ACHN (cell line): ENCODE measurements at regions not wholly inside any gene's neighbourhood (a gene's known extent, or its start where the extent isn't known, plus 50 kb on each side); places are given as distances from the start of the nearest gene placed in this dataset.

Source experiments
- DNase-seq: peaks from one replicate; pipeline ENCODE4 v3.0.0-alpha.2; 2015
- in situ Hi-C: cut with HindIII; loops from 2 replicates; pipeline ENCODE4 v1.10.0; 2017; ENCODE audit warnings: low sequenced_read_pairs, low pct_ligation_motif_present, low pct_unique_long_range_greater_than_20kb

GRCh38 chrX:84611843-84612636, 109.8 kb upstream of the HDX start:
- in situ Hi-C loops = no loop called here
- DNase-seq = no peak

GRCh38 chrX:84634201-84634782, 132.0 kb upstream of the HDX start:
- no peak for DNase-seq
- in situ Hi-C loops = no loop called here

GRCh38 chrX:84666086-84666485, 163.8 kb upstream of the HDX start:
- in situ Hi-C loops = no loop called here
- no peak for DNase-seq

DNA sequence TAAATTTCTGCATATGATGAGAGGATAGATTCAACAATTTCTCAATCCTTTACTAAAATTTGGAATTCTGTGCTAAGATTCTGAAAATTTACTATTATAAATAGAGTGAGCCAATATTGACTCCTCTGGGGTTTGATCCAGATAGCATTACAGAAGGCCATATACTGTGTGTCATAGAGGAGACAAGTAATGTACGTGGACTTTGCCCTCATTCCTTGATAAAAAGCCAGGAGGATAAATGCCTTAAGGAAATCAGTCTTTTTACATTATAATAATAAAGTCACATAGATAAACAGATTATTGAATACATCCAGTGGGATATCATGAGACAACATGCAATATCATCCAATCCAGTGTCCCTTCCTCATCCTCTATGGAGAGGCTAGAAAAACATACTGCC, 188.0 kb upstream of the HDX start:
- in situ Hi-C loops = no loop called here
- DNase-seq = no peak

GRCh38 chrX:84709987-84710386, 207.7 kb upstream of the HDX start:
- no peak for DNase-seq
- in situ Hi-C loops = no loop called here

- in situ Hi-C loops = no loop called here
- no peak for DNase-seq
Observed at GRCh38 chrX:84710611-84711010, 208.4 kb upstream of the HDX start.

DNA sequence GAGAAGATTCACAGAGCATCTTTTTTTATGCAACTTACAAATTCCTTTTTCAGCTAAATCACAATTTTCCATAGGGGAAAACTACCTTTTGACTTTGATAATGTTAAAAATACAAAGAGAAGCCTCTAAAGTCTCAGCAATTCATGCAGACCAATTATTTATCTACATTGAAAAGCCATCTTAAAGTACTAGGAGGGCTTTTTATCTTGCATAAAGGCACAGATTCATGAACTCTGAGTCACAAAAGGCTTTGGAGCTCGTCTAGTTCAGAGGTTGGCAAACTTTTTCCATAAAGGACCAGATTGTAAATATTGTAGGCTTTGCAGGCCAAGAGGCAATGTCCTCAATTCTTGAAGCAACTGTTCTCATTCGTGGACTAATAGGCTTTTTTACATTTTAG, 210.4 kb upstream of the HDX start:
- in situ Hi-C loops = no loop called here
- no peak for DNase-seq

- DNase-seq = no peak
- in situ Hi-C loops = no loop called here
Observed at GRCh38 chrX:84715315-84715714, 213.1 kb upstream of the HDX start.

GRCh38 chrX:84717343-84717742, 215.1 kb upstream of the HDX start:
- in situ Hi-C loops = no loop called here

GRCh38 chrX:84721416-84721815, 219.2 kb upstream of the HDX start:
- in situ Hi-C loops = no loop called here
- DNase-seq = no peak

More at GRCh38 chrX:84717343-84717742, 215.1 kb upstream of the HDX start:
- DNase-seq = no peak

- no peak for DNase-seq
- in situ Hi-C loops = no loop called here
Observed at GRCh38 chrX:84724576-84724975, 222.3 kb upstream of the HDX start.

DNA sequence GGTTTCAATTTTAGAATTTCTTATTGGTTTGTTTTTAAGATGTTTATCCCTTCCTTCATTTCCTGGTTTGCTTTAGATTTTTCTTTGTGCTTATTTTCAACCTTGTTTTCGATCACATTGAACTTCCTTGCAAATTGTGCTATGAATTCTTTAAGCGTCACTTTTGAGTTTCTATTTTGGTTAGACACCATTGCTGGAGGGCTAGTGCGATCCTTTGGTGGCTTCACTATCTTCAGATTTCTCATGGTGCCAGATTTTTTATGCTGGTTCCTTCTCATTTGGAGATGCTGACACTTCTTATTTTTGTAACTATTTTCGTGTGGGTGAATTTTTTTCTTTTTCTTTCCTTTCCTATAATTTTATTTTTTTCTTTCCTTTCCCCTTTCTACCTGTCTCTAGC, 227.2 kb upstream of the HDX start:
- in situ Hi-C loops = no loop called here
- no peak for DNase-seq

DNA sequence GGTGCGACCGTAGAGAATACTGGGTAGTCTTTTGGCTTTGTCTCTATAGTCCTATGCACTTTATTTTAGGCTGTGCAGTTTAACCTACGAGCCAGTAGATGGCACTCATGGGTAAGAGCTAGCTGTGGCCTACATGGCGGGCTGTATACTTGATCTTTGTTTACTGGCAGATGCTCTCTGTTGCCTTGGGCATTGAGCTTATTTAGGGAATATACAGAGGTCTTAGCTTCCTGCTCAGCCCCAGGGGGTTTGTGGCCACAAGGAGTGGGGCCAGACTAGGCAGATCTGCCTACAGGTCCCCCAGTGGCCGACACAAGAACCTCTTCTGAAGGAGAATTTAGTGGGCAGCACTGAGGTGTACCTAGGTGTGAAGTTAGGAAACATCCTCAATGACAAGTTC, 227.6 kb upstream of the HDX start:
- in situ Hi-C loops = no loop called here
- DNase-seq = peak; percentile 12

DNA sequence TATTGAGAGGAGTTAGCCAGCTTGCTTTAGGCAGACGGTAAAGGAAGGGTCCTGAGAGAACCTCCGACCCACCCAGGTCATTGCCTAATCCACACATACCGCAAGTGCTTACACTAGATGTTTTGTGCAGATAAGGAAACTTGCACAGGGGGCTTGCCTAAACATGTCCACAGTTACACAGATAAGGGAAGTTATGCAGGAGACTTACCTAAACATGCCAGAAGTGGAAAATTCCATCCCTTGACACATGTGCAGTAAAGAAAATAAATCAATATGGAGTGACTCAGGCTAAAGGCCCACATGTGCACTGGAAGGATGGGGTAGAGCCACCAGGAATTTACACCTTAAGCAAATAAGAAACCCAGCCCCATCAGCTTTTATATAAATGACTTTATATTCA, 232.8 kb upstream of the HDX start:
- in situ Hi-C loops = no loop called here
- no peak for DNase-seq

- in situ Hi-C loops = no loop called here
- DNase-seq = no peak
Observed at GRCh38 chrX:84737471-84737871, 235.2 kb upstream of the HDX start.

DNA sequence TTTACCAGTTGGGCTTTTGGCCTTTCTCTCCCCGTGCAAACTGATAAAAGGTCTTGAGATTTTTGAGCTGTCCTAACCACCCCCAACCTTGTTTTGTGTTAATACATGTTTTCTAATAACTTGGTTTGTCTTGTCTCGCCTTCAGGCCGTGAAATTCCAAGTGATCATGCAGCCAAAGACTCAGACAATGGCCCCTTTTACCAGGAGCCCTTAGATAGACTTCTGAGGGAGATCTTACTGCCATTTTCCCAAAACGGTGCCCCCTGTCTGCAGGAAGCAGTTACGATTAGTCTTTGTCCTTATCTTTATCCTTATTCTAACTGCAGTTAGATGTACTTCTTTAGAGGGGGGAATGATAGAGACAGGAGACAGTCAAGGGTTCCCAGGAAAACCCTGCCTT, 245.3 kb upstream of the HDX start:
- DNase-seq = no peak
- in situ Hi-C loops = no loop called here

DNA sequence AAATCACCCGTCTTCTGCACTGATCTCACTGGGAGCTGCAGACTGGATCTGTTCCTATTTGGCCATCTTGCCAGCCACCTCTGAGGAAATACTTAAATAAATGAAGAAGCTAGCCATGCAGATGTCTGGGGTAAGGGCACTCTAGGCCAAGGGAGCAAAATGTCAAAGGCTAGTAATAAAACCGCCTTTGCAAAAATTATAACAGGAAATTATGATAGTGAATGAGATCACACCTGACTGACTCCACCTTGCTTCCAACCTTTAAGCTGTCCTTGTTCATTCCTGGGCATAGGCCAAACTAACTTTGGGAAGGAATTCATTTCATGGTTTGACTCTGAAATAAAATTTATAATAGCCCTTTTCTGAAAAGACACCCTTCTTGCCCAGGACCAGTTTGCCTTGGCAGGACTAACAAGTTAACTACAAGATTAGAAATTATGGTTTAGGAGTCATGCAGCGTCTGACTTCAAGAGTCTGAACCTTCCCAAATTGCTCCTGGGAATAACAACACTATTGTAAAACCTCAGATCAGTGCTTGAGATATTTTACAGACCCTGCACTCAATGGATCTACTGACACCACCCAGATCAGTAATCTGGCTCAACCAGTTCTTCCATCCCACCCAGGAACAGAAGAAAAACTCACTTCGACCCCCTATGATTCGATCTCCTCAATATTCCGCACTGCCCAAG, 246.9 kb upstream of the HDX start:
- in situ Hi-C loops = no loop called here

GRCh38 chrX:84760560-84760959, 243.1 kb upstream of the APOOL start:
- in situ Hi-C loops = no loop called here
- DNase-seq = no peak

More for the DNA sequence above, 246.9 kb upstream of the HDX start:
- no peak for DNase-seq

GRCh38 chrX:84796321-84796720, 207.4 kb upstream of the APOOL start:
- in situ Hi-C loops = no loop called here

DNA sequence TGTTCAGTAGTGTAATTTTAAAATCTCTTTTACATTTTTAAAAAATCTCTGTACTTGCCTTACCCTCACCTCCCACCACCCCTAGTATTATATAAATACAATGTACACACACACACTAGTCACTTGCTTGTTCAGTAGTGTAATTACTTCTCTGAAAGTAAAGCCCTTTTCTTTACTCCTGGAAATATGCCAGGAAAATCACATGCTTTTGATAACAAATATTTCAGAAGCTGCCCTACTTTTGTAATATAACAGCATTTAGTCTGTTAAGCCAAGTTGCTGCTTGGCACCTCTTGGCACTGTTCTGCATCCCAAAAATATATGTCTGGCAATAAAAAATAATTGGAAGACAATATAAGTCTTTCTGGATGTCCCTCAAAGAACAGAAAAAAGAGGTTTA, 172.8 kb upstream of the APOOL start:
- in situ Hi-C loops = no loop called here
- DNase-seq = no peak

More at GRCh38 chrX:84796321-84796720, 207.4 kb upstream of the APOOL start:
- DNase-seq = no peak
